ENCODE measurements at regions not wholly inside any gene's neighbourhood (a gene's known extent, or its start where the extent isn't known, plus 50 kb on each side); places are given as distances from the start of the nearest gene placed in this dataset.

- TF ChIP-seq POLR2A (IDR thresholded peaks at IDR 0.05) = no peak
- TF ChIP-seq, protein P1, sequence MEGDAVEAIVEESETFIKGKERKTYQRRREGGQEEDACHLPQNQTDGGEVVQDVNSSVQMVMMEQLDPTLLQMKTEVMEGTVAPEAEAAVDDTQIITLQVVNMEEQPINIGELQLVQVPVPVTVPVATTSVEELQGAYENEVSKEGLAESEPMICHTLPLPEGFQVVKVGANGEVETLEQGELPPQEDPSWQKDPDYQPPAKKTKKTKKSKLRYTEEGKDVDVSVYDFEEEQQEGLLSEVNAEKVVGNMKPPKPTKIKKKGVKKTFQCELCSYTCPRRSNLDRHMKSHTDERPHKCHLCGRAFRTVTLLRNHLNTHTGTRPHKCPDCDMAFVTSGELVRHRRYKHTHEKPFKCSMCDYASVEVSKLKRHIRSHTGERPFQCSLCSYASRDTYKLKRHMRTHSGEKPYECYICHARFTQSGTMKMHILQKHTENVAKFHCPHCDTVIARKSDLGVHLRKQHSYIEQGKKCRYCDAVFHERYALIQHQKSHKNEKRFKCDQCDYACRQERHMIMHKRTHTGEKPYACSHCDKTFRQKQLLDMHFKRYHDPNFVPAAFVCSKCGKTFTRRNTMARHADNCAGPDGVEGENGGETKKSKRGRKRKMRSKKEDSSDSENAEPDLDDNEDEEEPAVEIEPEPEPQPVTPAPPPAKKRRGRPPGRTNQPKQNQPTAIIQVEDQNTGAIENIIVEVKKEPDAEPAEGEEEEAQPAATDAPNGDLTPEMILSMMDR (IDR thresholded peaks at IDR 0.05) = no peak
- no peak for TF ChIP-seq EP300 (IDR thresholded peaks at IDR 0.05)
These were observed 403.9 kb upstream of the DCC start for GRCh38 chr18:51936115-51936514.

Data from ovary (tissue), 3 donors.